ENCODE measurements at regions not wholly inside any gene's neighbourhood (a gene's known extent, or its start where the extent isn't known, plus 50 kb on each side); places are given as distances from the start of the nearest gene placed in this dataset.

- H3K4me2 ChIP-seq (ENCODE audit: insufficient read depth, low read length) = no peak overlapping the region
- H3K27ac ChIP-seq (ENCODE audit: low read length) = no peak overlapping the region
- no peak overlapping the region for H3K9ac ChIP-seq (ENCODE audit: low read depth, low read length)
- no peaks in the 10 kb centered on the region for H3K36me3 ChIP-seq (ENCODE audit: insufficient read depth, low read length)
- H2AFZ ChIP-seq (ENCODE audit: low read depth, low read length) = no peak overlapping the region
- H3K4me3 ChIP-seq (ENCODE audit: low read depth in 1 of 2, low read length in 2 of 2) = no peak overlapping the region
- H3K27me3 ChIP-seq (ENCODE audit: insufficient read depth, low read length, poor library complexity) = peaks cover 3% of the 10 kb centered on the region
- H3K4me1 ChIP-seq (ENCODE audit: insufficient read depth, low read length) = no peaks in the 10 kb centered on the region
- DNase-seq (no peak), ATAC-seq (ENCODE audit: insufficient read depth, low read depth) (no peak)
- no peak for TF ChIP-seq EZH2 (IDR thresholded peaks at IDR 0.05; ENCODE audit: borderline replicate concordance, low read depth, low read length, severe bottlenecking)
- no peaks in the 10 kb centered on the region for H3K9me3 ChIP-seq (ENCODE audit: insufficient read depth, low read length, severe bottlenecking)
- no peaks in the 10 kb centered on the region for H4K20me1 ChIP-seq (ENCODE audit: insufficient read depth, low read length)
- H3K79me2 ChIP-seq (ENCODE audit: insufficient read depth, low read length) = no peaks in the 10 kb centered on the region
Measured at GRCh38 chr3:5572168-5572567, 384.7 kb downstream of the EDEM1 start.

GRCh38 chr3:5576277-5577011, 388.9 kb downstream of the EDEM1 start:
- Histone ChIP-seq H3K27ac (ENCODE audit: low read length) (no peak overlapping the region), H3K79me2 (ENCODE audit: insufficient read depth, low read length) (no peaks in the 10 kb centered on the region), H3K4me3 (ENCODE audit: low read depth in 1 of 2, low read length in 2 of 2) (no peak overlapping the region), H2AFZ (ENCODE audit: low read depth, low read length) (no peak overlapping the region), H3K36me3 (ENCODE audit: insufficient read depth, low read length) (no peaks in the 10 kb centered on the region), H3K4me1 (ENCODE audit: insufficient read depth, low read length) (no peaks in the 10 kb centered on the region), H3K9ac (ENCODE audit: low read depth, low read length) (no peak overlapping the region), H3K9me3 (ENCODE audit: insufficient read depth, low read length, severe bottlenecking) (no peaks in the 10 kb centered on the region), H3K27me3 (ENCODE audit: insufficient read depth, low read length, poor library complexity) (peaks cover 3% of the 10 kb centered on the region), H4K20me1 (ENCODE audit: insufficient read depth, low read length) (no peaks in the 10 kb centered on the region), H3K4me2 (ENCODE audit: insufficient read depth, low read length) (no peak overlapping the region)
- no peak for TF ChIP-seq EZH2 (IDR thresholded peaks at IDR 0.05; ENCODE audit: borderline replicate concordance, low read depth, low read length, severe bottlenecking)
- TF ChIP-seq CTCF (IDR thresholded peaks at IDR 0.05; ENCODE audit: borderline replicate concordance, extremely low read depth, low read length, poor library complexity, severe bottlenecking) = no peak
- ATAC-seq (ENCODE audit: insufficient read depth, low read depth) = no peak
- no peak for DNase-seq

- no peak for DNase-seq
- no peak overlapping the region for H2AFZ ChIP-seq (ENCODE audit: low read depth, low read length)
- TF ChIP-seq CTCF (IDR thresholded peaks at IDR 0.05; ENCODE audit: borderline replicate concordance, extremely low read depth, low read length, poor library complexity, severe bottlenecking) = no peak
- no peak for TF ChIP-seq EZH2 (IDR thresholded peaks at IDR 0.05; ENCODE audit: borderline replicate concordance, low read depth, low read length, severe bottlenecking)
Measured at GRCh38 chr3:5579139-5579602, 391.7 kb downstream of the EDEM1 start.

GRCh38 chr3:5579946-5580345, 392.4 kb downstream of the EDEM1 start:
- no peak for DNase-seq
- no peak overlapping the region for H3K4me2 ChIP-seq (ENCODE audit: insufficient read depth, low read length)
- H3K4me3 ChIP-seq (ENCODE audit: low read depth in 1 of 2, low read length in 2 of 2) = no peak overlapping the region

More at GRCh38 chr3:5579139-5579602, 391.7 kb downstream of the EDEM1 start:
- H3K27me3 ChIP-seq (ENCODE audit: insufficient read depth, low read length, poor library complexity) = peaks cover 3% of the 10 kb centered on the region
- H3K4me3 ChIP-seq (ENCODE audit: low read depth in 1 of 2, low read length in 2 of 2) = no peak overlapping the region
- H3K4me1 ChIP-seq (ENCODE audit: insufficient read depth, low read length) = no peaks in the 10 kb centered on the region
- no peaks in the 10 kb centered on the region for H3K79me2 ChIP-seq (ENCODE audit: insufficient read depth, low read length)
- no peak for ATAC-seq (ENCODE audit: insufficient read depth, low read depth)
- no peak overlapping the region for H3K4me2 ChIP-seq (ENCODE audit: insufficient read depth, low read length)
- H3K9me3 ChIP-seq (ENCODE audit: insufficient read depth, low read length, severe bottlenecking) = no peaks in the 10 kb centered on the region
- H3K9ac ChIP-seq (ENCODE audit: low read depth, low read length) = no peak overlapping the region
- H3K27ac ChIP-seq (ENCODE audit: low read length) = no peak overlapping the region
- no peaks in the 10 kb centered on the region for H3K36me3 ChIP-seq (ENCODE audit: insufficient read depth, low read length)
- no peaks in the 10 kb centered on the region for H4K20me1 ChIP-seq (ENCODE audit: insufficient read depth, low read length)

More at GRCh38 chr3:5579946-5580345, 392.4 kb downstream of the EDEM1 start:
- no peak overlapping the region for H3K9ac ChIP-seq (ENCODE audit: low read depth, low read length)
- peaks cover under 1% of the 10 kb centered on the region for H3K27me3 ChIP-seq (ENCODE audit: insufficient read depth, low read length, poor library complexity)
- H3K36me3 ChIP-seq (ENCODE audit: insufficient read depth, low read length) = no peaks in the 10 kb centered on the region
- no peaks in the 10 kb centered on the region for H4K20me1 ChIP-seq (ENCODE audit: insufficient read depth, low read length)
- H3K27ac ChIP-seq (ENCODE audit: low read length) = no peak overlapping the region
- H2AFZ ChIP-seq (ENCODE audit: low read depth, low read length) = no peak overlapping the region
- no peaks in the 10 kb centered on the region for H3K9me3 ChIP-seq (ENCODE audit: insufficient read depth, low read length, severe bottlenecking)
- TF ChIP-seq CTCF (IDR thresholded peaks at IDR 0.05; ENCODE audit: borderline replicate concordance, extremely low read depth, low read length, poor library complexity, severe bottlenecking) = no peak
- TF ChIP-seq EZH2 (IDR thresholded peaks at IDR 0.05; ENCODE audit: borderline replicate concordance, low read depth, low read length, severe bottlenecking) = no peak
- ATAC-seq (ENCODE audit: insufficient read depth, low read depth) = no peak
- no peaks in the 10 kb centered on the region for H3K79me2 ChIP-seq (ENCODE audit: insufficient read depth, low read length)
- H3K4me1 ChIP-seq (ENCODE audit: insufficient read depth, low read length) = no peaks in the 10 kb centered on the region

Data from DND-41 (cell line).